WTC11 (cell line): ENCODE measurements at regions not wholly inside any gene's neighbourhood (a gene's known extent, or its start where the extent isn't known, plus 50 kb on each side); places are given as distances from the start of the nearest gene placed in this dataset.

Experiments used
- ATAC-seq: fragments of 200-7000 bp; cut with Tn5 transposase; 2 replicates; pipeline ENCODE4 v1.10.0; 2021; ENCODE audit warnings: mild to moderate bottlenecking, moderate library complexity
- CTCF ChIA-PET: fragments of 300-600 bp; sonication (Branson Sonifier 250); formaldehyde crosslinking; loops from one replicate; lab custom pipeline; 2021; ENCODE audit warnings: antibody characterized with exemption; lab: Charles Lee
- POLR2A ChIA-PET: fragments of 350-600 bp; sonication (Branson Sonifier 250); formaldehyde crosslinking; loops from one replicate; lab custom pipeline; 2021; ENCODE audit warnings: antibody characterized with exemption; lab: Charles Lee
- DNase-seq: peaks from one replicate; pipeline ENCODE4 v3.0.0; 2021; ENCODE audit warnings: low spot score
- H3K27ac Mint-ChIP-seq: 2 replicates; pipeline ENCODE4 v1.8.0; 2021; ENCODE audit warnings: mixed read lengths
- H3K27me3 Mint-ChIP-seq: 2 replicates; pipeline ENCODE4 v1.8.0; 2021; ENCODE audit warnings: low read depth, mild to moderate bottlenecking, moderate library complexity, mixed read lengths
- H3K36me3 Mint-ChIP-seq: 2 replicates; pipeline ENCODE4 v1.8.0; 2021; ENCODE audit warnings: mixed read lengths
- H3K4me1 Mint-ChIP-seq: 2 replicates; pipeline ENCODE4 v1.8.0; 2022; ENCODE audit warnings: mixed read lengths
- H3K4me3 Mint-ChIP-seq: 2 replicates; pipeline ENCODE4 v1.8.0; 2021; ENCODE audit warnings: mild to moderate bottlenecking, moderate library complexity, mixed read lengths
- H3K9me3 Mint-ChIP-seq: 2 replicates; pipeline ENCODE4 v1.8.0; 2021; ENCODE audit warnings: mixed read lengths
- AFF4 ChIP-seq: sonication (generic); formaldehyde crosslinking; IDR thresholded peaks from 2 replicates; pipeline ENCODE4 v1.8.1; 2023; ENCODE audit warnings: mild to moderate bottlenecking, missing genetic modification reagents, borderline replicate concordance
- ATF2 ChIP-seq: sonication (generic); formaldehyde crosslinking; IDR thresholded peaks from 2 replicates; pipeline ENCODE4 v1.8.1; 2022; ENCODE audit warnings: low read depth, missing genetic modification reagents, borderline replicate concordance
- ATF3 ChIP-seq: sonication (generic); formaldehyde crosslinking; conservative IDR thresholded peaks from 2 replicates; pipeline ENCODE4 v1.8.1; 2022; ENCODE audit warnings: mild to moderate bottlenecking, missing genetic modification reagents
- E2F4 ChIP-seq: sonication (generic); formaldehyde crosslinking; IDR thresholded peaks from 2 replicates; pipeline ENCODE4 v1.8.1; 2022; ENCODE audit warnings: low read depth, mild to moderate bottlenecking, moderate library complexity, missing genetic modification reagents, borderline replicate concordance
- E2F5 ChIP-seq: sonication (generic); formaldehyde crosslinking; IDR thresholded peaks from 2 replicates; pipeline ENCODE4 v1.8.1; 2022; ENCODE audit warnings: mild to moderate bottlenecking, moderate library complexity, missing genetic modification reagents
- FOXK1 ChIP-seq: sonication (generic); formaldehyde crosslinking; IDR thresholded peaks from 2 replicates; pipeline ENCODE4 v1.8.0; 2022; ENCODE audit warnings: mild to moderate bottlenecking, moderate library complexity, missing genetic modification reagents
- GRHL2 ChIP-seq: fragments of 250-450 bp; sonication (Bioruptor Pico); IDR thresholded peaks from 2 replicates; pipeline ENCODE4 v1.8.0; 2022; ENCODE audit warnings: mild to moderate bottlenecking, moderate library complexity; ENCODE audit not compliant: insufficient replicate concordance, severe bottlenecking
- JAZF1 ChIP-seq: fragments of 250-450 bp; sonication (Bioruptor Pico); IDR thresholded peaks from 2 replicates; pipeline ENCODE4 v1.9.0; 2021; ENCODE audit warnings: moderate library complexity, mild to moderate bottlenecking, inconsistent platforms
- KAT7 ChIP-seq: sonication (generic); formaldehyde crosslinking; IDR thresholded peaks from 2 replicates; pipeline ENCODE4 v1.8.1; 2023; ENCODE audit warnings: missing genetic modification reagents, mild to moderate bottlenecking, borderline replicate concordance
- MLX ChIP-seq: sonication (generic); formaldehyde crosslinking; IDR thresholded peaks from 2 replicates; pipeline ENCODE4 v1.8.1; 2023; ENCODE audit warnings: mild to moderate bottlenecking, missing genetic modification reagents, moderate library complexity
- MXD4 ChIP-seq: fragments of 250-450 bp; sonication (Bioruptor Pico); IDR thresholded peaks from 2 replicates; pipeline ENCODE4 v1.8.0; 2021; ENCODE audit warnings: mild to moderate bottlenecking, moderate library complexity, borderline replicate concordance
- MYBL2 ChIP-seq: sonication (generic); formaldehyde crosslinking; IDR thresholded peaks from 2 replicates; pipeline ENCODE4 v1.8.1; 2023; ENCODE audit warnings: mild to moderate bottlenecking, moderate library complexity, missing genetic modification reagents
- NFYB ChIP-seq: sonication (generic); formaldehyde crosslinking; conservative IDR thresholded peaks from 2 replicates; pipeline ENCODE4 v1.8.0; 2022; ENCODE audit warnings: low read depth, missing genetic modification reagents
- PRDM15 ChIP-seq: sonication (generic); formaldehyde crosslinking; IDR thresholded peaks from 2 replicates; pipeline ENCODE4 v1.8.0; 2022; ENCODE audit warnings: missing genetic modification reagents
- TCF7 ChIP-seq: sonication (generic); formaldehyde crosslinking; IDR thresholded peaks from 2 replicates; pipeline ENCODE4 v1.8.0; 2022; ENCODE audit warnings: mild to moderate bottlenecking, low read depth, missing genetic modification reagents, moderate library complexity
- ZMAT4 ChIP-seq: fragments of 250-450 bp; sonication (Bioruptor Pico); IDR thresholded peaks from 2 replicates; pipeline ENCODE4 v1.9.0; 2021; ENCODE audit warnings: mild to moderate bottlenecking
- ZNF121 ChIP-seq: sonication (generic); formaldehyde crosslinking; IDR thresholded peaks from 2 replicates; pipeline ENCODE4 v1.8.0; 2023; ENCODE audit warnings: missing genetic modification reagents

- no peak for TF ChIP-seq MLX (CRISPR knock-in tag)
- no peak for TF ChIP-seq ZMAT4 (CRISPR knock-in tag)
Observed at GRCh38 chr11:69563306-69563705, 77.7 kb upstream of the CCND1 start (continued).

GRCh38 chr11:69563946-69564775 lies 76.8 kb upstream of the CCND1 start:
- CTCF ChIA-PET = no interaction called here
- no peak for DNase-seq
- POLR2A ChIA-PET = interaction anchor here (0.6 kb wide), 1 partner anchor 9 kb away, joined by 3 read pairs; no protein-coding TSS in a partner anchor
- ATAC-seq = no peak
- TF ChIP-seq KAT7 (no peak), ATF3 (CRISPR knock-in tag) (no peak), E2F4 (no peak), MXD4 (CRISPR knock-in tag) (no peak), FOXK1 (CRISPR knock-in tag) (no peak), ZNF121 (CRISPR knock-in tag) (no peak), NFYB (no peak)
- no peak overlapping the region for H3K4me3 Mint-ChIP-seq
- peaks cover 4% of the 10 kb centered on the region; the same call in 1 of the 2 replicates for H3K36me3 Mint-ChIP-seq
- H3K27ac Mint-ChIP-seq = no peak overlapping the region
- H3K9me3 Mint-ChIP-seq = peaks cover 19% of the 10 kb centered on the region
- no peaks in the 10 kb centered on the region for H3K27me3 Mint-ChIP-seq
- no peaks in the 10 kb centered on the region for H3K4me1 Mint-ChIP-seq

- no peaks in the 10 kb centered on the region for H3K27me3 Mint-ChIP-seq
- H3K9me3 Mint-ChIP-seq = peaks cover 16% of the 10 kb centered on the region
- no peak overlapping the region for H3K4me3 Mint-ChIP-seq
- POLR2A ChIA-PET = no interaction called here
- H3K36me3 Mint-ChIP-seq = peaks cover 4% of the 10 kb centered on the region; the same call in 1 of the 2 replicates
- CTCF ChIA-PET = no interaction called here
- no peak overlapping the region for H3K27ac Mint-ChIP-seq
- ATAC-seq (no peak), DNase-seq (no peak)
- H3K4me1 Mint-ChIP-seq = no peaks in the 10 kb centered on the region
- TF ChIP-seq MYBL2 = no peak
- no peak for TF ChIP-seq TCF7 (CRISPR knock-in tag)
- no peak for TF ChIP-seq PRDM15
- no peak for TF ChIP-seq E2F5 (CRISPR knock-in tag)
- no peak for TF ChIP-seq JAZF1 (CRISPR knock-in tag)
- TF ChIP-seq AFF4 = no peak
- no peak for TF ChIP-seq ATF2 (CRISPR knock-in tag)
- no peak for TF ChIP-seq NFYB
- no peak for TF ChIP-seq GRHL2
Observed at GRCh38 chr11:69566001-69566400, 75.0 kb upstream of the CCND1 start.
